Activated CD4-positive, alpha-beta memory T cell treated with anti-CD3 and anti-CD28 coated beads for 36 hours (primary cell): ENCODE measurements at regions not wholly inside any gene's neighbourhood (a gene's known extent, or its start where the extent isn't known, plus 50 kb on each side); places are given as distances from the start of the nearest gene placed in this dataset.

Experiments used
- CTCF ChIA-PET: fragments of 350-600 bp; sonication (Branson Sonifier 250); formaldehyde crosslinking; loops from one replicate; lab custom pipeline; 2021; ENCODE audit warnings: antibody characterized with exemption, inconsistent platforms; lab: Charles Lee
- POLR2A ChIA-PET: fragments of 350-600 bp; sonication (Branson Sonifier 250); formaldehyde crosslinking; loops from one replicate; lab custom pipeline; 2021; ENCODE audit warnings: antibody characterized with exemption; lab: Charles Lee
- DNase-seq: peaks from one replicate; pipeline ENCODE4 v3.0.0-alpha.2; 2020
- H3K27ac Mint-ChIP-seq: one replicate; pipeline ENCODE4 v1.8.0; 2021; ENCODE audit warnings: mixed read lengths
- H3K27me3 Mint-ChIP-seq: one replicate; pipeline ENCODE4 v1.8.0; 2021; ENCODE audit warnings: mixed read lengths
- H3K36me3 Mint-ChIP-seq: one replicate; pipeline ENCODE4 v1.8.0; 2021; ENCODE audit warnings: mixed read lengths
- H3K4me1 Mint-ChIP-seq: one replicate; pipeline ENCODE4 v1.8.0; 2021; ENCODE audit warnings: low read depth, mixed read lengths
- H3K4me3 Mint-ChIP-seq: one replicate; pipeline ENCODE4 v1.8.0; 2021; ENCODE audit warnings: mild to moderate bottlenecking, mixed read lengths
- H3K9me3 Mint-ChIP-seq: one replicate; pipeline ENCODE4 v1.8.0; 2021; ENCODE audit warnings: mixed read lengths
- intact Hi-C: fragments of 100-400 bp; cut with micrococcal nuclease; formaldehyde crosslinking; loops from one replicate; pipeline ENCODE4 v1.15.1; 2023

GRCh38 chr18:4842287-4842686 lies 354.8 kb downstream of the AKAIN1 start:
- DNase-seq: no peak
- Mint-ChIP-seq H3K4me1 (no peaks in the 10 kb centered on the region), H3K4me3 (no peak overlapping the region), H3K27ac (no peak overlapping the region), H3K36me3 (no peaks in the 10 kb centered on the region), H3K9me3 (peaks cover 7% of the 10 kb centered on the region), H3K27me3 (no peaks in the 10 kb centered on the region)
- POLR2A ChIA-PET: no interaction called here
- CTCF ChIA-PET: no interaction called here
- intact Hi-C loops: no loop called here

- Mint-ChIP-seq H3K27me3 (no peaks in the 10 kb centered on the region), H3K9me3 (peaks cover 2% of the 10 kb centered on the region), H3K4me3 (no peak overlapping the region), H3K4me1 (no peaks in the 10 kb centered on the region), H3K36me3 (no peaks in the 10 kb centered on the region), H3K27ac (no peak overlapping the region)
- ChIA-PET POLR2A (no interaction called here), CTCF (no interaction called here)
- DNase-seq: no peak
- intact Hi-C loops: no loop called here
Measured at GRCh38 chr18:4839639-4840038, 357.4 kb downstream of the AKAIN1 start.

GRCh38 chr18:4836141-4836540 lies 360.9 kb downstream of the AKAIN1 start:
- H3K27ac Mint-ChIP-seq: no peak overlapping the region
- no peak overlapping the region for H3K4me3 Mint-ChIP-seq
- intact Hi-C loops: no loop called here
- ChIA-PET POLR2A (no interaction called here), CTCF (no interaction called here)
- no peaks in the 10 kb centered on the region for H3K36me3 Mint-ChIP-seq
- peaks cover 4% of the 10 kb centered on the region for H3K9me3 Mint-ChIP-seq
- no peaks in the 10 kb centered on the region for H3K27me3 Mint-ChIP-seq
- no peaks in the 10 kb centered on the region for H3K4me1 Mint-ChIP-seq
- no peak for DNase-seq

- H3K9me3 Mint-ChIP-seq: peaks cover 2% of the 10 kb centered on the region
- ChIA-PET CTCF (no interaction called here), POLR2A (no interaction called here)
- intact Hi-C loops: no loop called here
- no peaks in the 10 kb centered on the region for H3K36me3 Mint-ChIP-seq
- no peaks in the 10 kb centered on the region for H3K4me1 Mint-ChIP-seq
- H3K27ac Mint-ChIP-seq: no peak overlapping the region
- no peak for DNase-seq
- H3K4me3 Mint-ChIP-seq: no peak overlapping the region
- H3K27me3 Mint-ChIP-seq: no peaks in the 10 kb centered on the region
Measured at GRCh38 chr18:4831791-4832375, 365.2 kb downstream of the AKAIN1 start.

GRCh38 chr18:4831127-4831526 lies 365.9 kb downstream of the AKAIN1 start:
- Mint-ChIP-seq H3K27me3 (no peaks in the 10 kb centered on the region), H3K36me3 (no peaks in the 10 kb centered on the region), H3K4me1 (no peaks in the 10 kb centered on the region), H3K4me3 (no peak overlapping the region), H3K27ac (no peak overlapping the region), H3K9me3 (peaks cover 5% of the 10 kb centered on the region)
- ChIA-PET CTCF (no interaction called here), POLR2A (no interaction called here)
- no peak for DNase-seq
- intact Hi-C loops: no loop called here

GRCh38 chr18:4823091-4823490 lies 368.0 kb upstream of the DLGAP1 start:
- Mint-ChIP-seq H3K27me3 (no peaks in the 10 kb centered on the region), H3K4me1 (no peaks in the 10 kb centered on the region), H3K36me3 (no peaks in the 10 kb centered on the region), H3K4me3 (no peak overlapping the region), H3K27ac (no peak overlapping the region), H3K9me3 (peaks cover 13% of the 10 kb centered on the region)
- POLR2A ChIA-PET: no interaction called here
- intact Hi-C loops: no loop called here
- CTCF ChIA-PET: no interaction called here
- DNase-seq: no peak

GRCh38 chr18:4821801-4822200 lies 366.7 kb upstream of the DLGAP1 start:
- no peak for DNase-seq
- Mint-ChIP-seq H3K4me1 (no peaks in the 10 kb centered on the region), H3K27me3 (no peaks in the 10 kb centered on the region), H3K4me3 (no peak overlapping the region), H3K36me3 (no peaks in the 10 kb centered on the region), H3K9me3 (peaks cover 12% of the 10 kb centered on the region), H3K27ac (no peak overlapping the region)
- intact Hi-C loops: no loop called here
- ChIA-PET POLR2A (no interaction called here), CTCF (no interaction called here)

- DNase-seq: no peak
- H3K4me1 Mint-ChIP-seq: no peaks in the 10 kb centered on the region
- no peak overlapping the region for H3K27ac Mint-ChIP-seq
- H3K4me3 Mint-ChIP-seq: no peak overlapping the region
- peaks cover 4% of the 10 kb centered on the region for H3K9me3 Mint-ChIP-seq
- POLR2A ChIA-PET: no interaction called here
- intact Hi-C loops: no loop called here
- CTCF ChIA-PET: no interaction called here
- no peaks in the 10 kb centered on the region for H3K27me3 Mint-ChIP-seq
- H3K36me3 Mint-ChIP-seq: no peaks in the 10 kb centered on the region
Measured at GRCh38 chr18:4817665-4818064, 362.6 kb upstream of the DLGAP1 start.

GRCh38 chr18:4813708-4814107 lies 358.6 kb upstream of the DLGAP1 start:
- POLR2A ChIA-PET: no interaction called here
- H3K27ac Mint-ChIP-seq: no peak overlapping the region
- H3K27me3 Mint-ChIP-seq: no peaks in the 10 kb centered on the region
- intact Hi-C loops: no loop called here
- no peak overlapping the region for H3K4me3 Mint-ChIP-seq
- H3K9me3 Mint-ChIP-seq: peaks cover 4% of the 10 kb centered on the region
- DNase-seq: no peak
- no peaks in the 10 kb centered on the region for H3K36me3 Mint-ChIP-seq
- no peaks in the 10 kb centered on the region for H3K4me1 Mint-ChIP-seq
- CTCF ChIA-PET: no interaction called here

- no peak for DNase-seq
- intact Hi-C loops: no loop called here
- CTCF ChIA-PET: no interaction called here
- H3K4me3 Mint-ChIP-seq: no peak overlapping the region
- no peaks in the 10 kb centered on the region for H3K36me3 Mint-ChIP-seq
- no peaks in the 10 kb centered on the region for H3K4me1 Mint-ChIP-seq
- POLR2A ChIA-PET: no interaction called here
- H3K27ac Mint-ChIP-seq: no peak overlapping the region
- no peaks in the 10 kb centered on the region for H3K27me3 Mint-ChIP-seq
- H3K9me3 Mint-ChIP-seq: peaks cover 5% of the 10 kb centered on the region
Measured at GRCh38 chr18:4808891-4809290, 353.8 kb upstream of the DLGAP1 start.

GRCh38 chr18:4807604-4808293 lies 352.6 kb upstream of the DLGAP1 start:
- H3K4me3 Mint-ChIP-seq: no peak overlapping the region
- DNase-seq: no peak
- intact Hi-C loops: no loop called here
- POLR2A ChIA-PET: no interaction called here
- H3K27me3 Mint-ChIP-seq: no peaks in the 10 kb centered on the region
- peaks cover 6% of the 10 kb centered on the region for H3K9me3 Mint-ChIP-seq
- H3K4me1 Mint-ChIP-seq: no peaks in the 10 kb centered on the region
- CTCF ChIA-PET: no interaction called here
- no peaks in the 10 kb centered on the region for H3K36me3 Mint-ChIP-seq
- H3K27ac Mint-ChIP-seq: no peak overlapping the region

GRCh38 chr18:4806331-4806730 lies 351.2 kb upstream of the DLGAP1 start:
- ChIA-PET CTCF (no interaction called here), POLR2A (no interaction called here)
- Mint-ChIP-seq H3K27me3 (no peaks in the 10 kb centered on the region), H3K4me3 (no peak overlapping the region), H3K27ac (no peak overlapping the region), H3K9me3 (peaks cover 6% of the 10 kb centered on the region), H3K36me3 (no peaks in the 10 kb centered on the region), H3K4me1 (no peaks in the 10 kb centered on the region)
- intact Hi-C loops: no loop called here
- no peak for DNase-seq

- H3K27me3 Mint-ChIP-seq: no peaks in the 10 kb centered on the region
- DNase-seq: no peak
- H3K4me1 Mint-ChIP-seq: no peaks in the 10 kb centered on the region
- intact Hi-C loops: no loop called here
- peaks cover 16% of the 10 kb centered on the region for H3K9me3 Mint-ChIP-seq
- no peak overlapping the region for H3K27ac Mint-ChIP-seq
- H3K36me3 Mint-ChIP-seq: no peaks in the 10 kb centered on the region
- CTCF ChIA-PET: interaction anchor here (1.2 kb wide), 1 partner anchor 221 kb away, joined by 3 read pairs; no protein-coding TSS in a partner anchor
- no peak overlapping the region for H3K4me3 Mint-ChIP-seq
- POLR2A ChIA-PET: no interaction called here
Measured at GRCh38 chr18:4802296-4802695, 347.2 kb upstream of the DLGAP1 start.
